ENCODE measurements at regions not wholly inside any gene's neighbourhood (a gene's known extent, or its start where the extent isn't known, plus 50 kb on each side); places are given as distances from the start of the nearest gene placed in this dataset.

DNA sequence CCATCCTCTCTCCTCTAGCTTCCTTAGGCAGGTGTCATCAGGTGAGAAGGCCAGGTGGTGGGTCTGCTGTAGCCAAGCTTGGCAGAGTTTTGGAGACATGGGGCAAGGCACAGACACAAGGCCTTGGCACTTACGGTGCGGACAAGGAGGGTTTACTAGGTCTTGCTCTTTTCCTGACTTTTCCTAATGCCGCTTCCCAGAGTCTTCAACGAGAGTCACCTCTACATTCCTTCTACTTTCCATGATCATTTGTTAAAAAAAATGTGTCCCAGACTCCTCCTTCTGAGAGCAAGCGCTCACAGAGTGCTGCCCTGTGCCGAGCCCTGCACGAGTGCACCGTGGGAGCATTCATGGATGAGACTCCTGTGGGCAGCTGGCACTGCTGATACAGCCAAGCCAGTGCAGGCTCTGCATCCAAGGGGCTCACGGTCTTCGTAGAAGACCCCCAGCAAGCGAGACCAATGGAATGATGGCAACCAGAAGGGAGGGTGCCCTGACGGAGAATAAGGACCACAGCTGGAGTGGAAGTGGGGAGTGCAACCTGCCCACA, 243.0 kb upstream of the MKI67 start:
- TF ChIP-seq CTCF (IDR thresholded peaks at IDR 0.05; ENCODE audit: low read length) = no peak
- no peak for TF ChIP-seq EZH2 (IDR thresholded peaks at IDR 0.05; ENCODE audit: borderline replicate concordance, low read length)
